GM21360 (cell line): ENCODE measurements at regions not wholly inside any gene's neighbourhood (a gene's known extent, or its start where the extent isn't known, plus 50 kb on each side); places are given as distances from the start of the nearest gene placed in this dataset.

Experiments used
- ATAC-seq: cut with Tn5 transposase; IDR thresholded peaks from one replicate; pipeline ENCODE4 v1.9.1; 2021; ENCODE audit warnings: mild to moderate bottlenecking, moderate library complexity; ENCODE audit not compliant: unreplicated experiment

DNA sequence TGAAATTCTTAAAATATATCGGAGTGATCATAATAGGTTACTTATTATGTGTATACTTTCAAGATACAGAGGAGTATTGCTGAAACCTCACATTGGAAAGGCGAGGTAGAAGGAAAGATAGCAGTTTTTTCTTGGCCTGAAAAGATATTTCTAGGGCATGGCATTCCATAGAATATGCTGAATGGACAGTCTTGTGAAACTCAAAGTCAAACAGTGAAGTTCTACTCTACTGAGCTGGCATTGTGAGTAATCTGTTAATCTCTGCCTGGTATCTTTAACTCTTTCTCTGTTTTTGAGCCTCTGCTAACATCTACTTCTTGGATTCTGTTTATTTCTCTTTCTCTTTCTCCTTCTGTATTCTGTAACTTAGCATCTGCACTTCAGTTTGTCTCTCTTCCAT lies 176.3 kb upstream of the ZBTB20 start:
- ATAC-seq = no peak

DNA sequence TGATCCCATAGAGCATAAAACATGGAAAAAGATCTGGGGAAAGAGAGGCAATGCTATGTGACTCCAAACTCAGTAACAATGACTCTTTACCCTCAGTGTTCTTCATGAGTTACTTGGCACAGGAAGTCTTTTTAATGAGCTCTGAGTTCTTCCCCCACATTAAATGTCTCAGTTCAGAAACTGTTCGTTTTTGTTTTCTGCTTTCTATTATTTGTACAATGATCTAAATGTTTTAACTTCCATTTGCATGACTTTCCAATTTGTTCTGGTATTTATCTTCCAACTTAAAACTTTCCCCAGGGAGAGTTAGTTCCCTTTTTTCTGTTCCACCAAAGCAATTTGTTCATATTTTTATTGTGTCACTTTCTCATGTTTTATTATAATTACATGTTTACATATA lies 177.0 kb upstream of the ZBTB20 start:
- no peak for ATAC-seq

- no peak for ATAC-seq
These were observed 178.5 kb upstream of the ZBTB20 start for GRCh38 chr3:115325539-115325938.

DNA sequence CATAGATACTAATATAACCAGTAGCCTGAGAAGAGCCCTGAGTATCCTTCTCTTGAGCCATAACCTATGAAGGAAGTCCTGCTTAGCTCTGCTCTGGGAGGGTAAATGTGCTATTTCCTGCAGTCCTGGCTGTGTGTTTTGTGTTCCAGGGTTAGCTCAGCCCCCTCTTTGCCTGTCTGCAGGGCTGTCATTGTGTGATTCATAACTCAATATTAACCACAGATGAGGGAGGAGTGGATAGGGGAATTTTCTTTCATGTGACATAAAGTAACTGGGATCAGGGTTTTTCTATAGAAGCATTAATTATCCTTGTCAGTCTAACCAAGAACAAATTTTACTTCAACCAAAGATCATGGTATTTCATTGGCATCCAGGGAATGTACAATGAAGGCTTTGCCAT lies 183.3 kb upstream of the ZBTB20 start:
- no peak for ATAC-seq

DNA sequence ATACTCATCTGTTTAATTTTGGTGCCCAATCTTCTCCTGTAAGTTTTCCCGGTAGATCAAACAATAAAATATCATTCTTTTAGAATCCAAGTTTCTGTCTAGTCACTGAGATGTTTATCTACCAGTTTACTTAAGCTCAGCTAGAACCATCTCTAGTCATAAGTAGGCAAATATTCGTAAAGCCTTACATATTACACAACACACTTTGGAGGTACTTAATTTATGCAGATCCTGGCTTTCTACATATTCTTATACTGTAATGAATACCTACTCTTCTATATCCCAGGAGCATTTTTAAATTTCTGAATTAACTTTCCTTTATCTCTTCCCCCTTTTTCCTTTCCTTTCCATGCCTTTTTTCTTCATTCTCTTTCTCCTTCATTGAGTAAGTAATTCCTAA lies 185.9 kb upstream of the ZBTB20 start:
- ATAC-seq = no peak

GRCh38 chr3:115336836-115337235 lies 189.7 kb upstream of the ZBTB20 start:
- no peak for ATAC-seq

- ATAC-seq = no peak
These were observed 193.5 kb upstream of the ZBTB20 start for GRCh38 chr3:115340586-115340985.

DNA sequence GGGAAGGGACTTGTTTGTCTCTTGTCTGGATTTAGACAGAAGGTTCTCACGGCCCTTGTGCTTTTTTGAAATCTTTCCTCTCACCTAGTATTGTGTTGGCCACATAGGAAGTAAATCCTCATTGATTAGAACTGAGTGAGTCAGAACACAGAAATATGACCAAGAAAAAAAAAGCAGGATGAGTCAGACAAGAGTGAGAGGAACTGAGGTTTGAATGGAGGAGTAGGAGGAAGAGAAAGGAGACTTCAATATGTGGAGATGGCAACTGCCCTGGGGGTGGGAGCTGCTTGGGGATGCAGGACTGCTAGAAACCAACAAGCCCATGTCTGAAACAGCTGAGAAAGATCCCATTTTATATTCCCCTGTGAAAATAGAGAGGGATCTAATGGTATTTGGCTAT lies 194.1 kb upstream of the ZBTB20 start:
- no peak for ATAC-seq

DNA sequence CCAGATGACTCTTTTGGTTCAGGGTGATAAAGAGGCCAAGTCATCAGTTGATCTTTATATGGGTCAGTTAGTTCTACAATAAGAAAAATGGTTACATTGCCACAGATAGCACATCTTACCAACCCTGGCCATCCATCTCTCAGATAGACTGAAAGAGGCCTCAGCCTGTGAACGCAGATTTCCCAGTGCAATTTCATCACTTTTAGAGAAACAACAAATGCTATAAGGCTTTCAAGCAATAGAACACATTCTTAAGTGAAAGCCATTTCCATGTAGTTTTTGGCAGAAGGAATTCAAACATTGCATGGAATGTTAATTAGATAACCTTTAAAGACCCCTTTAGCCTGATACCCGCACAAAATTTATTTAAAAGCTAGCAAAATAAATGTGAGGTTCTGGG lies 200.6 kb upstream of the ZBTB20 start:
- ATAC-seq = no peak

- ATAC-seq = no peak
These were observed 201.3 kb upstream of the ZBTB20 start for GRCh38 chr3:115348412-115348811.

- ATAC-seq = no peak
These were observed 202.1 kb upstream of the ZBTB20 start for GRCh38 chr3:115348951-115349745.

GRCh38 chr3:115350606-115351005 lies 203.5 kb upstream of the ZBTB20 start:
- no peak for ATAC-seq

GRCh38 chr3:115351193-115351592 lies 204.1 kb upstream of the ZBTB20 start:
- ATAC-seq = no peak

DNA sequence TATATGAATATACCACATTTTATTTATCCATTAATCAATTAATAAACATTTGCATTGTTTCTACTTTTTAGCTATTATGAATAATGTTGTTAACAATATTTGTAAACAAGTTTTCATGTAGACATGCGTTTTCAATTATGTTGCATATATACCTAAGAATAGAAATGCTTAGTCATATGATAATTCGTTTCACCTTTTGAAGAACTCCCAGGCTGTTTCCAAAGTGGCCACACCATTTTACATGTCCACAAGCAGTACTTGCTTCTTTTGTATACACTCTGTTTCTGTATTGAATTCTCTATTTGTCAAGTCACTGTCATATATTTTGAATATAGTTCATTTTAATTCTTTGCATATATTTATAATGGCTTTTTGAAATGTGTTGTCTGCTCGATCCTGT lies 206.9 kb upstream of the ZBTB20 start:
- no peak for ATAC-seq

GRCh38 chr3:115357456-115357855 lies 210.4 kb upstream of the ZBTB20 start:
- no peak for ATAC-seq

- ATAC-seq = peak; percentile 99
These were observed 212.4 kb upstream of the ZBTB20 start for GRCh38 chr3:115359536-115359935.

GRCh38 chr3:115361806-115362205 lies 214.7 kb upstream of the ZBTB20 start:
- no peak for ATAC-seq

DNA sequence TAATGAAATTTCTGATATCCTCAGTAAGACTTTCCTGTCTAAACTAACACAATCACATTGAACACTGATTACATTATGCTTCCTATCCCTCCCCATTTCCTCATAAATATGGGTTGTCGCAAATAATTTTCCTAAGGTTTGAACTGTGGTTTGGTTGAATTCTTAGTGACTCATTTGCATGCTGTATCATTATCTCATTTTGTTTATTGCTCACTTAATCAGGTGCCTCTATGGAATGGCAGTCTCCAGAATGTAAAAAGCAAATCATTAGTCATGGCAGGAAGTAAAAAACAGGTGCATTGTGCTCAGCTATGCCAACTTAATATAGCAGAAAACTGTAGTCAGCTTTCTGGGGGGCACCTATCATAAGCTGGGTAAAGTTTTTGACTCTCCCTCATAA lies 216.0 kb upstream of the ZBTB20 start:
- ATAC-seq = no peak

GRCh38 chr3:115369021-115369420 lies 221.9 kb upstream of the ZBTB20 start:
- ATAC-seq = no peak

GRCh38 chr3:115375362-115375761 lies 228.3 kb upstream of the ZBTB20 start:
- ATAC-seq = no peak

- no peak for ATAC-seq
These were observed 233.9 kb upstream of the ZBTB20 start for GRCh38 chr3:115380883-115381572.

- ATAC-seq = no peak
These were observed 234.5 kb upstream of the ZBTB20 start for GRCh38 chr3:115381573-115381912.

DNA sequence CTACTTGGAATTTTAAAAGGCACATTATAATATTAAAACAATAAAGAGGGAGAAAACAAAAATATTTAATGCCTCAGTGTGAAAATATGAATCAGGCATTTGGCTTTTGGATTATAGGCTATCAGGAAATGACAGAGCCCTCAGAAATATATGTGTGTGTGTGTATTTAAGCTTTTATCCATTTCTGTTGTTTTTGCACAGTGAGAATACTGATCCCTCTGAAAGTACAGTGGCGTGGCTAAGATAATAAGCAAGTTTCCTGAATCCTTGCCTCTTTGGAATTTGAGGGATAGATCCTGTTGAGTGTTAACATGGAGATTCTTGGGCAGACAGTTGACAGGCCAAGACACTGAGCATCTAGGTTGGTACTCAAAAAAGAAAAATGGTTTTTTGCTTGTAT lies 234.8 kb upstream of the ZBTB20 start:
- no peak for ATAC-seq
